WTC11 (cell line): ENCODE measurements at regions not wholly inside any gene's neighbourhood (a gene's known extent, or its start where the extent isn't known, plus 50 kb on each side); places are given as distances from the start of the nearest gene placed in this dataset.

Source experiments
- ATF6 ChIP-seq: sonication (generic); formaldehyde crosslinking; IDR thresholded peaks from 2 replicates; pipeline ENCODE4 v1.8.1; 2023; ENCODE audit warnings: mild to moderate bottlenecking, missing genetic modification reagents
- ESRRA ChIP-seq: sonication (generic); formaldehyde crosslinking; IDR thresholded peaks from 2 replicates; pipeline ENCODE4 v1.8.1; 2022; ENCODE audit warnings: mild to moderate bottlenecking, missing genetic modification reagents, borderline replicate concordance
- FOXJ3 ChIP-seq: sonication (generic); formaldehyde crosslinking; IDR thresholded peaks from 2 replicates; pipeline ENCODE4 v1.9.0; 2021; ENCODE audit warnings: missing genetic modification reagents, mild to moderate bottlenecking, borderline replicate concordance
- GTF2I ChIP-seq: fragments of 250-450 bp; sonication (Bioruptor Pico); conservative IDR thresholded peaks from 2 replicates; pipeline ENCODE4 v1.4.0; 2021; ENCODE audit warnings: mild to moderate bottlenecking
- MLX ChIP-seq: sonication (generic); formaldehyde crosslinking; IDR thresholded peaks from 2 replicates; pipeline ENCODE4 v1.8.1; 2023; ENCODE audit warnings: mild to moderate bottlenecking, missing genetic modification reagents, moderate library complexity
- NR2C2 ChIP-seq: sonication (generic); formaldehyde crosslinking; IDR thresholded peaks from 2 replicates; pipeline ENCODE4 v1.8.0; 2022; ENCODE audit warnings: mild to moderate bottlenecking, missing genetic modification reagents
- SMAD4 ChIP-seq: sonication (generic); formaldehyde crosslinking; IDR thresholded peaks from 2 replicates; pipeline ENCODE4 v1.8.0; 2022; ENCODE audit warnings: mild to moderate bottlenecking, missing genetic modification reagents
- SP1 ChIP-seq: sonication (generic); formaldehyde crosslinking; conservative IDR thresholded peaks from 2 replicates; pipeline ENCODE4 v1.8.1; 2022; ENCODE audit warnings: missing genetic modification reagents
- ZBTB21 ChIP-seq: sonication (generic); formaldehyde crosslinking; IDR thresholded peaks from 2 replicates; pipeline ENCODE4 v1.8.1; 2023; ENCODE audit warnings: mild to moderate bottlenecking, missing genetic modification reagents, borderline replicate concordance
- ZNF138 ChIP-seq: sonication (generic); formaldehyde crosslinking; conservative IDR thresholded peaks from 2 replicates; pipeline ENCODE4 v1.8.1; 2022; ENCODE audit warnings: mild to moderate bottlenecking, moderate library complexity, missing genetic modification reagents
- ZNF232 ChIP-seq: sonication (generic); formaldehyde crosslinking; IDR thresholded peaks from 2 replicates; pipeline ENCODE4 v1.8.0; 2022; ENCODE audit warnings: mild to moderate bottlenecking, missing genetic modification reagents
- TF ChIP-seq, protein P1 (sequence below): fragments of 200-600 bp; IDR thresholded peaks from 2 replicates; pipeline ENCODE4 v1.8.0; 2022; ENCODE audit warnings: antibody characterized with exemption
- TF ChIP-seq, protein P2 (sequence below): sonication (generic); formaldehyde crosslinking; IDR thresholded peaks from 2 replicates; pipeline ENCODE4 v1.8.0; 2022; ENCODE audit warnings: missing genetic modification reagents
- TF ChIP-seq, protein P3 (sequence below): fragments of 250-450 bp; sonication (Bioruptor Pico); IDR thresholded peaks from 2 replicates; pipeline ENCODE4 v1.9.0; 2021; ENCODE audit warnings: moderate library complexity, mild to moderate bottlenecking, inconsistent platforms, borderline replicate concordance

DNA sequence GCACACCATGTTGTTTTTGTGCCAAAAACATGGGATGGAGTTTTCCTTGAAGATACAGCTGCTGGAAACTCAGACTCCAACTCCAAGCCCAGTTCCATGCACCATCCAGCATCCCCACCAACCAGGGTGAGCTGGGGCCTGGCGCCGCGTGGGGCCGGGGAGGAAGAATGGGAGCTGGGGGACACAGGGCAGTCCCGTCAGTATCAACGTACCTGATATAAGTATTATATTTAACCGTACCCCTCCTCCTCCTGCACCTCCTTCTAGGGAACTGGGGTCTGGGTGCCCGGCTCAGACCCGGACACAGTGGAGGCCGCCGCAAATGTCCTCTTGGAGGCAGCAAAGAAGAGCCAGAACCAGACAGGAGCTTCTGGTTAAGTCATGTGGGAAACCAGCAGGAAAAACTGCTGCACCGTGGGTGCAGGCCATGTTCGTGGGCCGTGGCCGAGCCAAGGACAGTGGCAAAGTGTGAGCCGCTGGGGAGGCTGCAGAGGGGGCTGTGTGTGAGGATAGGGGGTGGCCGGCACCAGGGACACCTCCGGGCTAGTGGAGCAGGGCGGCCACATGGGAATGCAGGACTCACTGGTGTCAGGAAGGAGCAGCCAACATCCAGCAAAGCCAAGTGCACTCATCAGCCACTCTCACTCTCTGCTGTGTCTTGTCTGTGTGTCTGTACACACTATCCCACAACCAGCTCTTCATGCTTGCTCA is 112.6 kb downstream of the TMEM18 start:
- TF ChIP-seq ATF6 (CRISPR knock-in tag) = no peak
- TF ChIP-seq, protein P1, sequence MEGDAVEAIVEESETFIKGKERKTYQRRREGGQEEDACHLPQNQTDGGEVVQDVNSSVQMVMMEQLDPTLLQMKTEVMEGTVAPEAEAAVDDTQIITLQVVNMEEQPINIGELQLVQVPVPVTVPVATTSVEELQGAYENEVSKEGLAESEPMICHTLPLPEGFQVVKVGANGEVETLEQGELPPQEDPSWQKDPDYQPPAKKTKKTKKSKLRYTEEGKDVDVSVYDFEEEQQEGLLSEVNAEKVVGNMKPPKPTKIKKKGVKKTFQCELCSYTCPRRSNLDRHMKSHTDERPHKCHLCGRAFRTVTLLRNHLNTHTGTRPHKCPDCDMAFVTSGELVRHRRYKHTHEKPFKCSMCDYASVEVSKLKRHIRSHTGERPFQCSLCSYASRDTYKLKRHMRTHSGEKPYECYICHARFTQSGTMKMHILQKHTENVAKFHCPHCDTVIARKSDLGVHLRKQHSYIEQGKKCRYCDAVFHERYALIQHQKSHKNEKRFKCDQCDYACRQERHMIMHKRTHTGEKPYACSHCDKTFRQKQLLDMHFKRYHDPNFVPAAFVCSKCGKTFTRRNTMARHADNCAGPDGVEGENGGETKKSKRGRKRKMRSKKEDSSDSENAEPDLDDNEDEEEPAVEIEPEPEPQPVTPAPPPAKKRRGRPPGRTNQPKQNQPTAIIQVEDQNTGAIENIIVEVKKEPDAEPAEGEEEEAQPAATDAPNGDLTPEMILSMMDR = no peak
- TF ChIP-seq SP1 (CRISPR knock-in tag) = no peak
- TF ChIP-seq ESRRA (CRISPR knock-in tag) = no peak
- no peak for TF ChIP-seq SMAD4 (CRISPR knock-in tag)
- TF ChIP-seq, protein P2, sequence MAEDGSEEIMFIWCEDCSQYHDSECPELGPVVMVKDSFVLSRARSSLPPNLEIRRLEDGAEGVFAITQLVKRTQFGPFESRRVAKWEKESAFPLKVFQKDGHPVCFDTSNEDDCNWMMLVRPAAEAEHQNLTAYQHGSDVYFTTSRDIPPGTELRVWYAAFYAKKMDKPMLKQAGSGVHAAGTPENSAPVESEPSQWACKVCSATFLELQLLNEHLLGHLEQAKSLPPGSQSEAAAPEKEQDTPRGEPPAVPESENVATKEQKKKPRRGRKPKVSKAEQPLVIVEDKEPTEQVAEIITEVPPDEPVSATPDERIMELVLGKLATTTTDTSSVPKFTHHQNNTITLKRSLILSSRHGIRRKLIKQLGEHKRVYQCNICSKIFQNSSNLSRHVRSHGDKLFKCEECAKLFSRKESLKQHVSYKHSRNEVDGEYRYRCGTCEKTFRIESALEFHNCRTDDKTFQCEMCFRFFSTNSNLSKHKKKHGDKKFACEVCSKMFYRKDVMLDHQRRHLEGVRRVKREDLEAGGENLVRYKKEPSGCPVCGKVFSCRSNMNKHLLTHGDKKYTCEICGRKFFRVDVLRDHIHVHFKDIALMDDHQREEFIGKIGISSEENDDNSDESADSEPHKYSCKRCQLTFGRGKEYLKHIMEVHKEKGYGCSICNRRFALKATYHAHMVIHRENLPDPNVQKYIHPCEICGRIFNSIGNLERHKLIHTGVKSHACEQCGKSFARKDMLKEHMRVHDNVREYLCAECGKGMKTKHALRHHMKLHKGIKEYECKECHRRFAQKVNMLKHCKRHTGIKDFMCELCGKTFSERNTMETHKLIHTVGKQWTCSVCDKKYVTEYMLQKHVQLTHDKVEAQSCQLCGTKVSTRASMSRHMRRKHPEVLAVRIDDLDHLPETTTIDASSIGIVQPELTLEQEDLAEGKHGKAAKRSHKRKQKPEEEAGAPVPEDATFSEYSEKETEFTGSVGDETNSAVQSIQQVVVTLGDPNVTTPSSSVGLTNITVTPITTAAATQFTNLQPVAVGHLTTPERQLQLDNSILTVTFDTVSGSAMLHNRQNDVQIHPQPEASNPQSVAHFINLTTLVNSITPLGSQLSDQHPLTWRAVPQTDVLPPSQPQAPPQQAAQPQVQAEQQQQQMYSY = no peak
- no peak for TF ChIP-seq ZNF232 (CRISPR knock-in tag)
- no peak for TF ChIP-seq NR2C2 (CRISPR knock-in tag)
- TF ChIP-seq ZBTB21 (CRISPR knock-in tag) = no peak
- no peak for TF ChIP-seq GTF2I (CRISPR knock-in tag)
- TF ChIP-seq FOXJ3 (CRISPR knock-in tag) = no peak
- TF ChIP-seq MLX = no peak
- TF ChIP-seq, protein P3, sequence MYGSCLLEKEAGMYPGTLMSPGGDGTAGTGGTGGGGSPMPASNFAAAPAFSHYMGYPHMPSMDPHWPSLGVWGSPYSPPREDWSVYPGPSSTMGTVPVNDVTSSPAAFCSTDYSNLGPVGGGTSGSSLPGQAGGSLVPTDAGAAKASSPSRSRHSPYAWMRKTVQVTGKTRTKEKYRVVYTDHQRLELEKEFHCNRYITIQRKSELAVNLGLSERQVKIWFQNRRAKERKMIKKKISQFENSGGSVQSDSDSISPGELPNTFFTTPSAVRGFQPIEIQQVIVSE = no peak
- no peak for TF ChIP-seq ZNF138 (CRISPR knock-in tag)
